ENCODE measurements at regions not wholly inside any gene's neighbourhood (a gene's known extent, or its start where the extent isn't known, plus 50 kb on each side); places are given as distances from the start of the nearest gene placed in this dataset.

DNA sequence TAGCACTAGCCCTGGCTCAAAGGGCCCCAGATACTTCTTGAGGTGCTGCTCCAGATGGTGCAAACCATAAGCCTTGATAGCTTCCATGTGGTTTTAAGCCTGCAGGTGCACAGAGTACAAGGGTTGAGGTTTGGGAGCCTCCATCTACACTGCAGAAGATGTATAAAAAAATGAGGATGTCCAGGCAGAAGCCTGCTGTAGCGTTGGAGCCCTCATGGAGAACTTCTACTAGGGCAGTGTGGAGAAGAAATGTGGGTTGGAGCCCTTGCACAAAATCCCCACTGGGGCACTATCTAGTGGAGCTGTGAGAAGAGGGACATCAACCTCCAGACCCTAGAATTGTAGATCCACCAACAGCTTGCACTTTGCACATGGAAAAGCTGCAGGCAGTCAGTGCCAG, 231.9 kb downstream of the CHIC2 start:
- DNase-seq: no peak
- intact Hi-C loops (cut with DNase I): no loop called here

DNA sequence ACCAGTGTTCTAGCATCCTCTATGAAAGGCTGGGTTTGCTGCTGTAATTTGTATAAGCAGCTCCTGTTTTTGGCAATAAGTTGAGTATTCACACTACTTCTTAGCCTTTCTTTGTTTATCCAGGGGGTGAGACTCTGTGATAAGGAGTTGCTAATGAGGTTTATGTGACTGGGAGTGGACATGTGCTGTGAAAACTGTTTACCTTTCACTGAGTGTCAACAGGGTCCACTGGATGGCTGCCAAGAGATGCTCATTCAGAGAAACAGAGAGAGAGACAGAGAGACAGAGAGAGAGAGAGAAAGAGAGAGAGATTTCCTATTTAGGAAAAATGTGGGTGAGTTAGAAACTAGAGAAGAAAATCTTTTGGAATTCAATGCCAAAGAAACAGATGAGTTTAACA, 233.9 kb downstream of the CHIC2 start:
- no peak for DNase-seq
- intact Hi-C loops (cut with DNase I): no loop called here

- intact Hi-C loops (cut with DNase I): no loop called here
- DNase-seq: no peak
These were observed 230.0 kb upstream of the LNX1 start for GRCh38 chr4:53821179-53821851.

GRCh38 chr4:53818104-53818503, 226.8 kb upstream of the LNX1 start:
- no peak for DNase-seq
- intact Hi-C loops (cut with DNase I): no loop called here

GRCh38 chr4:53816561-53816960, 225.3 kb upstream of the LNX1 start:
- no peak for DNase-seq
- intact Hi-C loops (cut with DNase I): no loop called here

DNA sequence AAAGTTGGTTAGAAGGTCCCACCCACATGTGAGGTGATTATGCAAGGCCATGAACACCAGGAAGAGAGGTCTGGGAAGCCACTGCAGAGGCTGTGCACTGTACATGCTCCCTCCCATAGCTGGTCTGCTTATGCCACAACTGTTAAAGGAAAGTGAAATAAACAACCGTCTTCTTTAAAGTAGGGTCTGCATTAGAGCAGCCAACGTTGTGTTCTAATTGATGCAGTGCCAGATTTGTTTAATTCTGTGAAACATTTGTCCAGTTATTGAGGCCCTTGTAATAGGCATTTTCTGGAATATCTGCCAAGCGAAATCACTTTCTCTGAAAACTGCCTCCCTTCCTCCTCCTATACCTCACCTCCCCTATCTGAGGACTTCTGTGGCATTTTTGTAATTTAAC, 224.0 kb upstream of the LNX1 start:
- DNase-seq: no peak
- intact Hi-C loops (cut with DNase I): no loop called here

- DNase-seq: no peak
- intact Hi-C loops (cut with DNase I): no loop called here
These were observed 222.7 kb upstream of the LNX1 start for GRCh38 chr4:53813998-53814397.

- intact Hi-C loops (cut with DNase I): no loop called here
- no peak for DNase-seq
These were observed 219.4 kb upstream of the LNX1 start for GRCh38 chr4:53810643-53811042.

GRCh38 chr4:53809816-53810215, 218.5 kb upstream of the LNX1 start:
- intact Hi-C loops (cut with DNase I): no loop called here
- DNase-seq: no peak

DNA sequence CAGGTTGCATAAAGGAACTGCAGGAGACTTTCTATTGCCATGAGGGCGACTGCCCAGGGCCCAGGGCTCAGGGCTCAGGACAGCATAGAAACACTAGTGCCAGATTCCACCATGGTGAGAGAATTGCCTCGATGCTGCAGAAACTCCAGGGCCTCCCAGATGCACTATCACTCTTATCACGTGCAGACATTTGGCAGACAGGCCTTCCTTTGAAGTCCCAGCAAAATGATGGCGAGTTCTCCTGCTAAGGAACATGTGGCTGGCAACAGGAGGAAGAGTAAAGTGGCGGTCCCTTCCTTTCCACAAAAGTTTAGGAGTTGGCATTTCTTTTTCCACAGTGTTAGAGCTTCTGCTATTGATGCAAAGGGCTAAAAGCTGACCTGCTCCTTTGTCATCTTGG, 214.0 kb upstream of the LNX1 start:
- DNase-seq: no peak
- intact Hi-C loops (cut with DNase I): no loop called here

- DNase-seq: peak in 4 of 10 donors; percentile 25 to 83 (median 47)
- intact Hi-C loops (cut with DNase I): loop anchor here (5.0 kb wide), 1 partner anchor 97 kb away; no protein-coding TSS in a partner anchor
These were observed 213.4 kb upstream of the LNX1 start for GRCh38 chr4:53804719-53805118.

DNA sequence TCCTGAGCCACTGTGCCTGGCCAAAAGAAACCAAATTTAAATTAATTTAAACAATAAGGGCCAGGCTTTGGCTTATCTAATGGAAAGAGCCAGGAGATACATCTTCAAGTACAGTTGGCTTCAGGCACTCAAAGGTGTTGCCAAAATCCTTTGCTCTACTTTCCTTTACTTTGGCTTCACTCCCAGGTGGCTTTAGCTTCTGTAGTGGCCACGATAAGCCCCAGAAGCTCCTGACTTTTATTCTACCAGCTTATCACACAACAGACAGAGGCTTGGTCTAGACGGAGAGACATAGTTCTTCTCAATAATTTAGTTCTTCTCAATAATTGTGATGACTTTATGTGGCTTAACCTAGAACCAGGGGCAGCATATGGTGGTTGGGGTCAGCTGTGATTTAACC, 211.2 kb upstream of the LNX1 start:
- DNase-seq: no peak
- intact Hi-C loops (cut with DNase I): loop anchor here (5.0 kb wide), 1 partner anchor 95 kb away; no protein-coding TSS in a partner anchor

DNA sequence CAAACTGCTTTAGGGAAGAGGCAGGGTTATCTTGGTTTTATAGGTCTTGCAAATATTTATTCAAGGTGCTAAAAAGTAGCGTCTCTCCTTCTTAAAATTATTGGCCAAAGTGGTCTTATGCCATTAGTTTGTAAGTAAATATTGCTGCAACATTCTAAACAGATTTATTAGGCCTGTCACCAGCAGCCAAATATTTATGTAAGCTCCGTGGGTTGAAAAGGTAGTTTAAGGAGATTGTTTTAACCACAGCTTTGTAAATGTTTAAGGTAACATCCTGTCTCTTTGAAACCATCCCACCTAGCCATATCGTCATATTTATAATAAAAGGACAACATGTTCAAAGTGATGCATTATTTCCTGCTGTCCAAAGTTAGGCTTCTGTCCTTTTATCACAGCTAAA, 210.1 kb upstream of the LNX1 start:
- intact Hi-C loops (cut with DNase I): loop anchor here (5.0 kb wide), 1 partner anchor 94 kb away; no protein-coding TSS in a partner anchor

DNA sequence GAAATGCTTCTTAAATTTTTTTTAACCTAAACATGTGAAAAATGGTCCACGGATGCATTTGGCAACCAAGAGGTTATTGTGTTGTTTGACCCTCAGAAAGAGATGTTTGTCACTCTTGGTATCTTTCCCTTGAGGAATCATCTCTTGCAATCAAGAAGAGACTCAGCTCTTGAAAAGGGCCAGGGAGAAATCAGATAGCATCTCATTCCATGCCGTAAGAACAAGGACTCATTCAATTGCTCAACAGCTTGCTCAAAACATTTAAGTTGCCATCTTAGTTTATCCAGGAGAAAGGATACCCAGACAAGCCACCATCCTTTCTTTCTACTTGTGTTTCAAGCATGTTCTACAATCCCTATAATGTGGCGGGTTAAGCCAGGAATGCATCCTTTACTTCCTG, 209.5 kb upstream of the LNX1 start:
- no peak for DNase-seq
- intact Hi-C loops (cut with DNase I): loop anchor here (5.0 kb wide), 1 partner anchor 93 kb away; no protein-coding TSS in a partner anchor

More for the DNA sequence above, 210.1 kb upstream of the LNX1 start:
- no peak for DNase-seq

GRCh38 chr4:53793096-53793495, 201.8 kb upstream of the LNX1 start:
- intact Hi-C loops (cut with DNase I): no loop called here
- no peak for DNase-seq

- intact Hi-C loops (cut with DNase I): no loop called here
- DNase-seq: no peak
These were observed 199.0 kb upstream of the LNX1 start for GRCh38 chr4:53790286-53790685.

DNA sequence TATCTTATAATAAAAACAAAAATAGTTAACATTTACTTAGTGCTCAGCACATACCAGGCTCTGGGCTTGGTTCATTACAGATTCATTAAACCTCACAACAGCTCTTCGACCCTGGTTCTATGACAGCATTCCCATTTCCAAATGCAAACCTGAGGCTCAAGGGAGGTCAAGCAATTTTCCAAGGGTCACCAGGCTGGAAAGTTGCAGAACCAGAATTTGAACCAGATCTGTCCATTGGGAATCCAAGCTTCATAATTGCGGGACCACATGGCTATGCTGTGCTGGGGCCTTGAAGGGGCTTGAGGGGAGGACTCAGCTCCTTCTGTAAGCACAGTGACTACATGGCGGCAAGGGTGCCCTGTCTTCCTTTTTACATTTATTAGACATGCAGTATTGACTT, 197.3 kb upstream of the LNX1 start:
- intact Hi-C loops (cut with DNase I): no loop called here
- no peak for DNase-seq

DNA sequence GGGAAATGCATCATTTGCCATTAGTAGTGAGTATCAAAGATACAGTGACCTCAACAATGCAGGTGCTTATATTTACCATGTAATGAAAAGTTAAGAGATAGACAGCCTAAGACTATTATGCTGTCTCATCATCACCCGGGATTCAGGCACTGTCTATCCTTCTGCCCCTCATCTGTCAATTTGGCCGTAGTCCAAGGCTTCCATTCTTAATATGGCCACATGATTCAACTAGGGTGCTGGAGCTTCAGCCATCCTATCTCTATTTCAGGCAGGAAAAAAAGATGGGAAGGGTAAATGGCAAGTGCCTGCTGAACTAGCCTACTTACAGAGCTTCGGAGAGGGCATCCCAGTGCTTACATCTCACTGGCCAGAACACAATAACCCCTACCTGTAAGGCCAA, 196.7 kb upstream of the LNX1 start:
- intact Hi-C loops (cut with DNase I): no loop called here
- DNase-seq: no peak

- DNase-seq: no peak
- intact Hi-C loops (cut with DNase I): no loop called here
These were observed 195.3 kb upstream of the LNX1 start for GRCh38 chr4:53786632-53787031.

GRCh38 chr4:53785996-53786395, 194.7 kb upstream of the LNX1 start:
- no peak for DNase-seq
- intact Hi-C loops (cut with DNase I): no loop called here

- intact Hi-C loops (cut with DNase I): no loop called here
- no peak for DNase-seq
These were observed 192.8 kb upstream of the LNX1 start for GRCh38 chr4:53784112-53784511.

GRCh38 chr4:53783208-53783859, 192.0 kb upstream of the LNX1 start:
- intact Hi-C loops (cut with DNase I): no loop called here
- no peak for DNase-seq
